Vagina (tissue), 2 donors: ENCODE measurements at regions not wholly inside any gene's neighbourhood (a gene's known extent, or its start where the extent isn't known, plus 50 kb on each side); places are given as distances from the start of the nearest gene placed in this dataset.

Experiments used
- DNase-seq, 2 donors: peaks; one replicate each; pipeline ENCODE4 v3.0.0-alpha.2; 2017; ENCODE audit errors: extremely low spot score in 2 of 2
- H3K27ac ChIP-seq: fragments of 200-600 bp; sonication (generic); one replicate; pipeline ENCODE4 v1.5.1; 2019
- H3K27me3 ChIP-seq: fragments of 200-600 bp; sonication (generic); one replicate; pipeline ENCODE4 v1.5.1; 2019
- H3K36me3 ChIP-seq, 2 donors: fragments of 200-600 bp; sonication (generic); one replicate each; pipeline ENCODE4 v1.5.1; 2017 to 2019
- H3K4me1 ChIP-seq: fragments of 200-600 bp; sonication (generic); one replicate; pipeline ENCODE4 v1.5.1; 2019
- H3K4me3 ChIP-seq, 2 donors: fragments of 200-600 bp; sonication (generic); 1 replicate in 1 of 2; 2 replicates in 1 of 2; pipeline ENCODE4 v1.5.1; 2016 to 2019
- H3K9me3 ChIP-seq: fragments of 200-600 bp; sonication (generic); one replicate; pipeline ENCODE4 v1.5.1; 2019
- CTCF ChIP-seq, 3 experiments: fragments of 450-650 bp in 2 of 3; fragments of 200-600 bp in 1 of 3; sonication (generic) in 1 of 3; IDR thresholded peaks; one replicate each; pipeline ENCODE4 v1.5.1; 2017 to 2019; ENCODE audit warnings: antibody characterized with exemption in 3 of 3, mild to moderate bottlenecking in 2 of 3, moderate library complexity in 2 of 3
- POLR2A ChIP-seq, 2 donors: fragments of 450-650 bp; IDR thresholded peaks; one replicate each; pipeline ENCODE4 v1.6.1; 2017; ENCODE audit warnings: antibody characterized with exemption in 2 of 2, mild to moderate bottlenecking in 2 of 2, moderate library complexity in 2 of 2
- POLR2AphosphoS5 ChIP-seq, 2 donors: sonication (generic); formaldehyde crosslinking; IDR thresholded peaks; one replicate each; pipeline ENCODE4 v1.9.0; 2017; ENCODE audit warnings: antibody characterized with exemption in 2 of 2, mild to moderate bottlenecking in 2 of 2, low read depth in 1 of 2; ENCODE audit not compliant: insufficient read depth in 1 of 2
- intact Hi-C: fragments of 100-400 bp; cut with DNase I; formaldehyde crosslinking; loops from one replicate; pipeline ENCODE4 v1.15.1; 2023

- H3K36me3 ChIP-seq: no peaks in the 10 kb centered on the region
- intact Hi-C loops: no loop called here
- no peak overlapping the region for H3K4me3 ChIP-seq
- TF ChIP-seq POLR2A (IDR thresholded peaks at IDR 0.05): no peak
- no peak for TF ChIP-seq CTCF (IDR thresholded peaks at IDR 0.05)
- peaks cover 27% of the 10 kb centered on the region for H3K4me1 ChIP-seq
- no peak overlapping the region for H3K27ac ChIP-seq
- no peaks in the 10 kb centered on the region for H3K27me3 ChIP-seq
- no peaks in the 10 kb centered on the region for H3K9me3 ChIP-seq
- DNase-seq: no peak
These were observed 118.7 kb upstream of the LRIG3 start for GRCh38 chr12:59039005-59039404.

GRCh38 chr12:59036973-59037762 lies 116.9 kb upstream of the LRIG3 start:
- TF ChIP-seq POLR2AphosphoS5 (IDR thresholded peaks at IDR 0.05; ENCODE audit: insufficient read depth in 1 of 2, low read depth in 1 of 2) (no peak), POLR2A (IDR thresholded peaks at IDR 0.05) (no peak), CTCF (IDR thresholded peaks at IDR 0.05) (no peak)
- Histone ChIP-seq H3K36me3 (no peaks in the 10 kb centered on the region), H3K4me1 (peaks cover 27% of the 10 kb centered on the region), H3K27me3 (no peaks in the 10 kb centered on the region), H3K9me3 (no peaks in the 10 kb centered on the region), H3K4me3 (no peak overlapping the region), H3K27ac (peak overlapping the region; percentile 69)
- intact Hi-C loops: no loop called here
- no peak for DNase-seq

- H3K9me3 ChIP-seq: no peaks in the 10 kb centered on the region
- no peaks in the 10 kb centered on the region for H3K27me3 ChIP-seq
- H3K36me3 ChIP-seq: no peaks in the 10 kb centered on the region
- H3K4me1 ChIP-seq: peaks cover 27% of the 10 kb centered on the region
- H3K27ac ChIP-seq: peak overlapping the region; percentile 69
- intact Hi-C loops: no loop called here
- no peak overlapping the region for H3K4me3 ChIP-seq
- TF ChIP-seq CTCF (IDR thresholded peaks at IDR 0.05) (no peak), POLR2A (IDR thresholded peaks at IDR 0.05) (no peak), POLR2AphosphoS5 (IDR thresholded peaks at IDR 0.05; ENCODE audit: insufficient read depth in 1 of 2, low read depth in 1 of 2) (no peak)
- no peak for DNase-seq
These were observed 116.0 kb upstream of the LRIG3 start for GRCh38 chr12:59036347-59036746.

- Histone ChIP-seq H3K27ac (no peak overlapping the region), H3K27me3 (no peaks in the 10 kb centered on the region), H3K9me3 (no peaks in the 10 kb centered on the region), H3K4me3 (no peak overlapping the region), H3K4me1 (no peaks in the 10 kb centered on the region), H3K36me3 (no peaks in the 10 kb centered on the region)
- no peak for DNase-seq
- intact Hi-C loops: no loop called here
- TF ChIP-seq CTCF (IDR thresholded peaks at IDR 0.05) (no peak), POLR2AphosphoS5 (IDR thresholded peaks at IDR 0.05; ENCODE audit: insufficient read depth in 1 of 2, low read depth in 1 of 2) (no peak), POLR2A (IDR thresholded peaks at IDR 0.05) (no peak)
These were observed 111.0 kb upstream of the LRIG3 start for GRCh38 chr12:59031313-59031712.

GRCh38 chr12:59030415-59030814 lies 110.1 kb upstream of the LRIG3 start:
- intact Hi-C loops: no loop called here
- no peak for TF ChIP-seq POLR2A (IDR thresholded peaks at IDR 0.05)
- TF ChIP-seq CTCF (IDR thresholded peaks at IDR 0.05): no peak
- no peak for TF ChIP-seq POLR2AphosphoS5 (IDR thresholded peaks at IDR 0.05; ENCODE audit: insufficient read depth in 1 of 2, low read depth in 1 of 2)
- Histone ChIP-seq H3K36me3 (no peaks in the 10 kb centered on the region), H3K4me3 (no peak overlapping the region), H3K9me3 (no peaks in the 10 kb centered on the region), H3K27me3 (no peaks in the 10 kb centered on the region), H3K27ac (no peak overlapping the region), H3K4me1 (no peaks in the 10 kb centered on the region)
- no peak for DNase-seq
